PC-9 (cell line): ENCODE measurements at regions not wholly inside any gene's neighbourhood (a gene's known extent, or its start where the extent isn't known, plus 50 kb on each side); places are given as distances from the start of the nearest gene placed in this dataset.

ENCODE experiments used
- BruUV-seq: library from RNA; stranded (reverse); fragments of 400-500 nt; replicated peaks from 2 replicates; lab custom pipeline; 2021; lab: Mats Ljungman, UMichigan
- CTCF ChIA-PET: fragments of 300-600 bp; sonication (Branson Sonifier 250); formaldehyde crosslinking; loops from one replicate; lab custom pipeline; 2022; ENCODE audit warnings: antibody characterized with exemption; lab: Charles Lee
- POLR2A ChIA-PET: fragments of 300-600 bp; sonication (Branson Sonifier 250); formaldehyde crosslinking; loops from one replicate; lab custom pipeline; 2022; ENCODE audit warnings: antibody characterized with exemption; ENCODE audit not compliant: unreplicated experiment; lab: Charles Lee
- DNase-seq, 2 experiments: peaks; one replicate each; pipeline versions ENCODE4 v3.0.0 to v3.0.0-alpha.2; 2015 to 2022; ENCODE audit warnings: mixed read lengths in 1 of 2
- H2AFZ ChIP-seq: fragments of 200-600 bp; sonication (generic); 2 replicates; pipeline ENCODE4 v1.8.1; 2017; ENCODE audit warnings: antibody characterized with exemption
- H3F3A ChIP-seq: fragments of 200-600 bp; sonication (generic); 2 replicates; pipeline ENCODE4 v1.8.1; 2017; ENCODE audit warnings: antibody characterized with exemption, mild to moderate bottlenecking, low read depth; ENCODE audit not compliant: insufficient read depth
- H3K27ac ChIP-seq: fragments of 200-600 bp; sonication (generic); 2 replicates; pipeline ENCODE4 v1.6.1; 2016; ENCODE audit warnings: mixed run types
- H3K27me3 ChIP-seq: fragments of 200-600 bp; sonication (generic); 2 replicates; pipeline ENCODE4 v1.6.1; 2016; ENCODE audit warnings: low read depth, mixed run types; ENCODE audit not compliant: insufficient read depth
- H3K36me3 ChIP-seq: fragments of 200-600 bp; sonication (generic); 2 replicates; pipeline ENCODE4 v1.6.1; 2016; ENCODE audit warnings: low read depth, mixed run types
- H3K4me1 ChIP-seq: fragments of 200-600 bp; sonication (generic); replicated peaks from 2 replicates; pipeline ENCODE4 v1.6.1; 2016; ENCODE audit warnings: mixed run types; ENCODE audit not compliant: insufficient read depth
- H3K4me2 ChIP-seq: fragments of 200-600 bp; sonication (generic); 2 replicates; pipeline ENCODE4 v1.6.1; 2017; ENCODE audit warnings: mixed run types
- H3K4me3 ChIP-seq: fragments of 200-600 bp; sonication (generic); 2 replicates; pipeline ENCODE4 v1.6.1; 2016; ENCODE audit warnings: mixed run types
- H3K79me2 ChIP-seq: fragments of 200-600 bp; sonication (generic); 2 replicates; pipeline ENCODE4 v1.6.1; 2017; ENCODE audit warnings: low read depth, mixed run types
- H3K9me2 ChIP-seq: fragments of 200-600 bp; sonication (generic); 2 replicates; pipeline ENCODE4 v1.8.1; 2017; ENCODE audit warnings: mild to moderate bottlenecking; ENCODE audit not compliant: insufficient read depth
- H3K9me3 ChIP-seq: fragments of 200-600 bp; sonication (generic); 2 replicates; pipeline ENCODE4 v1.8.1; 2016; ENCODE audit warnings: low read depth; ENCODE audit not compliant: insufficient read depth
- H4K20me1 ChIP-seq: fragments of 200-600 bp; sonication (generic); 2 replicates; pipeline ENCODE4 v1.8.1; 2017; ENCODE audit not compliant: insufficient read depth
- EZH2 ChIP-seq: fragments of 200-600 bp; sonication (generic); IDR thresholded peaks from 2 replicates; pipeline ENCODE4 v1.8.0; 2017; ENCODE audit warnings: antibody characterized with exemption, low read depth
- intact Hi-C: fragments of 100-400 bp; cut with micrococcal nuclease; formaldehyde crosslinking; loops from one replicate; pipeline ENCODE4 v1.10.0; 2022; ENCODE audit not compliant: unreplicated experiment
- TF ChIP-seq, protein P1 (sequence below): fragments of 200-600 bp; sonication (generic); conservative IDR thresholded peaks from 2 replicates; pipeline ENCODE4 v1.6.1; 2017; ENCODE audit warnings: mixed run types, antibody characterized with exemption, mild to moderate bottlenecking, moderate library complexity

GRCh38 chr3:107978131-107979055, 112.4 kb downstream of the CD47 start:
- no peak overlapping the region for H3K4me2 ChIP-seq
- no peaks in the 10 kb centered on the region for H4K20me1 ChIP-seq
- 0 out of 2 replicates have a peak, but pooled peaks cover 4% of the 10 kb centered on the region for H3F3A ChIP-seq
- H2AFZ ChIP-seq = no peak overlapping the region
- no peaks in the 10 kb centered on the region for H3K79me2 ChIP-seq
- no peaks in the 10 kb centered on the region for H3K9me3 ChIP-seq
- H3K27ac ChIP-seq = no peak overlapping the region
- peaks cover 11% of the 10 kb centered on the region for H3K4me1 ChIP-seq
- ChIA-PET CTCF (interaction anchor here (1.3 kb wide), 1 partner anchor 50 kb away, joined by 4 read pairs; no protein-coding TSS in a partner anchor), POLR2A (no interaction called here)
- H3K27me3 ChIP-seq = no peaks in the 10 kb centered on the region
- BruUV-seq = no TSS peak
- intact Hi-C loops = no loop called here
- H3K4me3 ChIP-seq = no peak overlapping the region
- H3K36me3 ChIP-seq = no peaks in the 10 kb centered on the region
- DNase-seq = no peak
- H3K9me2 ChIP-seq = no peaks in the 10 kb centered on the region
- TF ChIP-seq, protein P1, sequence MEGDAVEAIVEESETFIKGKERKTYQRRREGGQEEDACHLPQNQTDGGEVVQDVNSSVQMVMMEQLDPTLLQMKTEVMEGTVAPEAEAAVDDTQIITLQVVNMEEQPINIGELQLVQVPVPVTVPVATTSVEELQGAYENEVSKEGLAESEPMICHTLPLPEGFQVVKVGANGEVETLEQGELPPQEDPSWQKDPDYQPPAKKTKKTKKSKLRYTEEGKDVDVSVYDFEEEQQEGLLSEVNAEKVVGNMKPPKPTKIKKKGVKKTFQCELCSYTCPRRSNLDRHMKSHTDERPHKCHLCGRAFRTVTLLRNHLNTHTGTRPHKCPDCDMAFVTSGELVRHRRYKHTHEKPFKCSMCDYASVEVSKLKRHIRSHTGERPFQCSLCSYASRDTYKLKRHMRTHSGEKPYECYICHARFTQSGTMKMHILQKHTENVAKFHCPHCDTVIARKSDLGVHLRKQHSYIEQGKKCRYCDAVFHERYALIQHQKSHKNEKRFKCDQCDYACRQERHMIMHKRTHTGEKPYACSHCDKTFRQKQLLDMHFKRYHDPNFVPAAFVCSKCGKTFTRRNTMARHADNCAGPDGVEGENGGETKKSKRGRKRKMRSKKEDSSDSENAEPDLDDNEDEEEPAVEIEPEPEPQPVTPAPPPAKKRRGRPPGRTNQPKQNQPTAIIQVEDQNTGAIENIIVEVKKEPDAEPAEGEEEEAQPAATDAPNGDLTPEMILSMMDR = no peak
- TF ChIP-seq EZH2 = no peak

DNA sequence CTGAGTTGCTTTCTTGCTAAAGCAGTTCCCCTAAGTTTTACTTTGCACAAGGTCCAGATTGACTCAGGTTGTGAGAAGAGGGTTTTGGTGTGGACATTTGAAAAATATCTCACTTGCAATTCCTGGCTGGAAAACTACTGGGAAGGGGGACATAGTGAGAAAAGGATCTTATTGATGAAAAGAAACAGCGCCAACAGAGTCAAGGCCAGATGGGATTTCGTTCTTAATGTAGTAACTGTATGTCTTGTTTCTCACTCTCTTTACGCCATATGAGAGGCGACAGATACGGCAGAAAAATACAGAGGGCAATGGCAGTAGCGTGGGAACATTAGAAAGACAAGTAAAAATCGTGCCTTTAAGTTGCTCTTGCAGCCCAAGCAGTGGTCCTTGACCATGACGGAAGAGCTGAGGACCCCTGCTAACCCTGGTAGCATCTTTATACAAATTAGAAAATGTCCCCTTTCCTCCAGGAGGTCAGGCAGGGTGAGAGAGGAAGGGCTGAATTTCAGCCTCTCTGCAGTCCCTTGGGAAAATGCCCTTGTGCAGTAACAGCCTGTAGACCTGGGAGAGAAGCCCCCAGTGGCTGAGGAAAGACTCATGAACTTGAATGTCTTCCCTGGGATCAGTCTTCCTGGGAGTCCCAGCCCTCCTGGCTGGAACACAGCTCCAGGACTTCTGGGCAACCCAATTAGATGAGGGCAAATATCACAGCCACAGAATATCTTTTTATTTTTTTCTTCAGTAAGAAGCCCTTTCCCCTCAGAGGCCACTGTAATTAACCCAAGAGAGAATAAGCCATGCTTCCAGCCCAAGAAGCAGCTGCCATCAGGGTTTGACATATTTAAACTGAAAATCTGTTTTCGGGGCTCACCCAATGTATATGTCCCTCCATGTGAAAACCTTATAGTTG, 113.4 kb downstream of the CD47 start:
- no peak overlapping the region for H3K27ac ChIP-seq
- no peaks in the 10 kb centered on the region for H3K79me2 ChIP-seq
- no peaks in the 10 kb centered on the region for H4K20me1 ChIP-seq
- H3F3A ChIP-seq = 0 out of 2 replicates have a peak, but pooled peaks cover 4% of the 10 kb centered on the region
- intact Hi-C loops = no loop called here
- H3K27me3 ChIP-seq = no peaks in the 10 kb centered on the region
- peaks cover 11% of the 10 kb centered on the region for H3K4me1 ChIP-seq
- no peak for DNase-seq
- no peak overlapping the region for H3K4me2 ChIP-seq
- H3K36me3 ChIP-seq = no peaks in the 10 kb centered on the region
- H3K9me3 ChIP-seq = no peaks in the 10 kb centered on the region
- CTCF ChIA-PET = no interaction called here
- BruUV-seq = no TSS peak
- no peaks in the 10 kb centered on the region; the same call in 1 of the 2 replicates for H3K9me2 ChIP-seq
- POLR2A ChIA-PET = no interaction called here
- TF ChIP-seq, protein P1 = no peak
- no peak for TF ChIP-seq EZH2
- H2AFZ ChIP-seq = no peak overlapping the region
- no peak overlapping the region for H3K4me3 ChIP-seq

GRCh38 chr3:107976202-107976800, 114.5 kb downstream of the CD47 start:
- intact Hi-C loops = no loop called here
- Histone ChIP-seq H3K9me2 (no peaks in the 10 kb centered on the region; the same call in 1 of the 2 replicates), H3K9me3 (no peaks in the 10 kb centered on the region), H3K4me3 (no peak overlapping the region), H3K4me1 (peaks cover under 1% of the 10 kb centered on the region; the same call in 1 of the 2 replicates), H4K20me1 (no peaks in the 10 kb centered on the region), H3K27ac (no peak overlapping the region), H3K36me3 (no peaks in the 10 kb centered on the region), H3F3A (no peaks in the 10 kb centered on the region), H3K27me3 (no peaks in the 10 kb centered on the region), H3K79me2 (no peaks in the 10 kb centered on the region), H3K4me2 (no peak overlapping the region), H2AFZ (no peak overlapping the region)
- ChIA-PET POLR2A (no interaction called here), CTCF (no interaction called here)
- no peak for TF ChIP-seq EZH2
- TF ChIP-seq, protein P1 = no peak
- no peak for DNase-seq
- no TSS peak for BruUV-seq
